SK-N-DZ (cell line): ENCODE measurements at regions not wholly inside any gene's neighbourhood (a gene's known extent, or its start where the extent isn't known, plus 50 kb on each side); places are given as distances from the start of the nearest gene placed in this dataset.
"Not testable (repeated sequence)": the region's sequence is repeated elsewhere in the genome, so short reads cannot be mapped to it uniquely, and the experiment has no call there.

Experiments
- DNase-seq: peaks from one replicate; pipeline ENCODE4 v3.0.0-alpha.2; 2015; ENCODE audit warnings: low spot score

GRCh38 chr9:12232836-12233235 is 460.3 kb upstream of the TYRP1 start:
- no peak for DNase-seq

GRCh38 chr9:12253941-12254340 is 439.2 kb upstream of the TYRP1 start:
- no peak for DNase-seq

DNA sequence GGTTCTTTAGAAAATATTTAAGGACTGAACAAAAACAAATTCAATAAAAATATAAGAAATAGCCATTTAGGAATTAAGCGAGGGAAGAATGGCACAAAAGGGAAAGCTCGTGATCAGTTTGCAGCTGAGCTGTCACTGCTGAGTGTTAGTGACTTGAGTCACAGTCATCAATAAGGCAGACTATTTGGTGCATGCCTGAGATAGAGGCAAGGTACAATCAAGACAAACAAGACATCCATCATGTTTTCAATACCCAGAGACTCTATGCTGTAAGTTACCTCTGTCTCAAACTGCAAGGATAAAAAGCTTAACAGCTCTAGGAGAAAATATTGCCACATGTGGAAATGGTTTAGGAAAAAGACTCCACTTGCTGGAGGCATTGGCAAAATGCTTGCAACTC is 426.4 kb upstream of the TYRP1 start:
- no peak for DNase-seq

- no peak for DNase-seq
These were observed 421.7 kb upstream of the TYRP1 start for GRCh38 chr9:12271421-12271891.

DNA sequence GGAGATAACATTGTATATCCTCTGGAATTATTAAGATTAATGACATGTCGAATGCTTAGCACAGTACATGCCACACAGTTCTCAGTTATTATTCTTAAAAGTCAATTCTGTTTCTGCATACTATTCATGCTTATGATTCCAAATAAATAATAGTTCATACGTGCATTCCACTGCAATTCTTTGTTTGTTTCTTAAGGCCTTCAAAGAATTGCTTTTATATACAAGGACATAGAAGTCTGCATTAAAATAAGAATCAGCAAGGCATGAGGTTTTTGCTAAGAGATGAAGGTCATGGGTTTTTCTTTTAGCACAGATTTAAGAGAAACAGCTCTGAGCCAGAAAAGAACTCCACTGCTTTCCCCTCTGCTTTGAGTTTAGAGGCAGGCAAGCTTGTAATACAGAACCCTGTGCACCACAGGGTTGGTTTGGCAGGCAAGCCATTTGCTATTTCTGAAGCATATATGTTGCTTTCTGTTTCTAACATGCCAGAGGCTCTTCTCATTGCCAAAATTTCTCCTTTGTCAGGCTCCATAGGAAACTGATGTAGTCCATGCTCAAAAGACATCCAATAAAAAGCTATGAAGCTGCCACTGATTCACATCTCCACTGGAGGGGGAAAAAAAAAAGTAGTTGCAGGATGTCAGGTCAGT is 420.6 kb upstream of the TYRP1 start:
- DNase-seq, result no peak

- no peak for DNase-seq
These were observed 418.6 kb upstream of the TYRP1 start for GRCh38 chr9:12274577-12274976.

- no peak for DNase-seq
These were observed 416.7 kb upstream of the TYRP1 start for GRCh38 chr9:12276505-12276904.

- no peak for DNase-seq
These were observed 403.5 kb upstream of the TYRP1 start for GRCh38 chr9:12289711-12290110.

GRCh38 chr9:12290166-12290869 is 402.9 kb upstream of the TYRP1 start:
- no peak for DNase-seq

GRCh38 chr9:12305211-12305610 is 388.0 kb upstream of the TYRP1 start:
- DNase-seq, result no peak

- no peak for DNase-seq
These were observed 378.6 kb upstream of the TYRP1 start for GRCh38 chr9:12314589-12314988.

DNA sequence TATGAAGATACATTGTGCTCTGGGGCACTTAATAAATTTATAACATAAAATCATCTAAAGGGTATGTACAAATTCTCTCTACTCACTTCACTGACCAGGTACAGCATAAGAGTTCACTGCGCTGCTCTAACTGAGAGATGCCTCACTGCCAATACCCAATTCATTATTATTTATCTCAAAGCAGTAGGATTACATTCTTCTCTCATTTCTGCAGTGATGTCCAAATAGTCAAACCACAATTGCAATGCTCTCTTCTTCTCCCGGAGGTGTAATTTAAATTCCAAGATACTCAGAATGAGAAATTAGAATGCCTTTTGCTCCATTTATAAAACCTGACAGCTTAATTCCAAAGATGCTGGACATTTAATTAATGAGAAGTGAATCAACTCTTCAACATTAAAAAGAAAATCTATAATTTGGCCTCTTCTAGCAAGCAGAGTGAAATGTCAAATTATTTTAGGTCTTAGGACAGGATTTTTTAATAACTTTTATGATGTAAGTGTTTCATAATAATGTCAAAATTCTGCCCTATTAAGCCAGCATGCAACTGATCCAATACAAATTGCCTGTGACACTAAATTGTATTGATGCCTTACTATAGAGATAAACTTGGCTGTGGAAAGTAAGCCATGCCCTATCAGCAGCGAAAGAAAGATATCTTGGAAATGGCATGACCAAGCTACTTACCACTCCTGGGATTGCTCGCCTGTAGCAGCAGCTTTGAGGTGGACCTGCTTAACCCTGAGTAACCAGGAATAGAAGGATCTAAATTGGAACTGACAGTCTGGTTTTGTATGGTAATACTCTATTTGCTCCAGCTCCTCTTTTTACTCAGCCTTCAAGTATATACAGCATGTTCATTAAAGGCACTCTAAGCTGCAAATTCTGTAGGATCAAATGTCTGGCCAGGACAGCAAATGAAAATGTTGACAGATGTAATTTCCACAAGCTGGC is 374.2 kb upstream of the TYRP1 start:
- no peak for DNase-seq

GRCh38 chr9:12329623-12329985 is 363.6 kb upstream of the TYRP1 start:
- DNase-seq, result no peak

GRCh38 chr9:12333966-12334365 is 359.2 kb upstream of the TYRP1 start:
- DNase-seq, result not testable (repeated sequence)

- DNase-seq, result no peak
These were observed 342.4 kb upstream of the TYRP1 start for GRCh38 chr9:12350775-12351174.

DNA sequence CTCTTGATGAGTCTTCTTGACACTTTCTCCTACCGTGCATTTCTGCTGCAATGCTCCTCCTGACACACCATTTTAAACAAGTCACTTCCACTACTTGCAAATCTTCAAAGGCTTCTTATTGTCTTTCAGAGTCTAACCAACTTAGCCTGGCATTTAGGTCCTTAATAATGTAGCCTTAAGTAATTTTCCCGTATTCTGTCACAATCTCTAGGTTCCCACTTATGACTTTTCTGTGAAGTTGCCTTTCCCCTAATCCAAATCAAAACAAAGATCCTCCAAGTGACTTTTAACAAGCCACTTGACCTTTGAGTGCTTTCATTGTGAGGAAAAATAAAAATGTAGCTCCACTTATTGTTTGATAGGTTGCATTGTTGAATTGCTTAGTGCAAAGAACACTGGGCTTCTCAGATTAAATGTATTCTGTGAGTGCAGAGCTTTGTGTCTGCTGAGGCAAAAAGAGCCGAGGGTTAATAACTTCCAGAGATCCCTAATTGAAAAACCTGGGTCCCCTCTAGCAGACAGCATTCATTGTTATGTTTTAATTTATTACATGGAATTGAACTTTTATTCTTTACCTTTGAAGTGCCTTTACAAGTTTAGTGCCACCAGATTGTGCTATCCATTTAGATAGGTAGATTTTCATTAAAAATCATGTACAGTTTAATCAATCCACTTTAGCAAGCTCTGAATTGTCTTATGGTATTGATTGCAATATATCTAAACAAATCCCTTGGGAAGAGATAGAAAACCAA is 341.7 kb upstream of the TYRP1 start:
- DNase-seq, result no peak

DNA sequence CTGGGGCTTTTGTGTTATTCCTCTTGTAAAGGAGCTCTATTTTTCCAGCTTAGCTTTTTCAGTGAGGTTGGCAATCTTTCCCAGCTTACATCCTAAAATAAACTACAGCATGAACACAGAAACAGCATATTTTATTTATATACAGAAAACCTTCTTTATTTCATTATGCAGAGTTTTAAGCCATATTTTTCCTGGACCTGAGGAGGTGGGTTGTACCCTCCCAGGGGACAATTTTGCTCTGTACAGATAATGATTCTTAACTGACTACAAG is 341.2 kb upstream of the TYRP1 start:
- no peak for DNase-seq

- no peak for DNase-seq
These were observed 329.7 kb upstream of the TYRP1 start for GRCh38 chr9:12363439-12363838.

DNA sequence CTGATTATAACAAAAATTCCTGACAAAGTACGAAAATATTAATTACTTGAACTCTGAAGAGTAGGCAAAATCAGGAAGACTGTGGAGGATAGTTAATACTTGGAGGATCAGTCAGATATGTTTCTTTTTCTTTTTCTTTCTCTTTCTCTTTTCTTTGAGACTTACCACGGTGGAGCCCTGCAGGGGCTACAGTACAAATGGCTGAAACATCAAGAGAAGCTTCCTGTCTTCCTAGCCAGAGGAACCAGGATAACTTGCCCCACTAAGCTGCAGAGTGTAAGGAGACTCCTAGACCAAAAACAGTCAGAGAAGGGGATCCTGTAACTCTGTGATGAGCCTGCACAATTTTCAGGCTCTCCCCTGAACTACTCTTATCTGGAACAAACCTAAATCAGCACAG is 324.6 kb upstream of the TYRP1 start:
- DNase-seq, result no peak

DNA sequence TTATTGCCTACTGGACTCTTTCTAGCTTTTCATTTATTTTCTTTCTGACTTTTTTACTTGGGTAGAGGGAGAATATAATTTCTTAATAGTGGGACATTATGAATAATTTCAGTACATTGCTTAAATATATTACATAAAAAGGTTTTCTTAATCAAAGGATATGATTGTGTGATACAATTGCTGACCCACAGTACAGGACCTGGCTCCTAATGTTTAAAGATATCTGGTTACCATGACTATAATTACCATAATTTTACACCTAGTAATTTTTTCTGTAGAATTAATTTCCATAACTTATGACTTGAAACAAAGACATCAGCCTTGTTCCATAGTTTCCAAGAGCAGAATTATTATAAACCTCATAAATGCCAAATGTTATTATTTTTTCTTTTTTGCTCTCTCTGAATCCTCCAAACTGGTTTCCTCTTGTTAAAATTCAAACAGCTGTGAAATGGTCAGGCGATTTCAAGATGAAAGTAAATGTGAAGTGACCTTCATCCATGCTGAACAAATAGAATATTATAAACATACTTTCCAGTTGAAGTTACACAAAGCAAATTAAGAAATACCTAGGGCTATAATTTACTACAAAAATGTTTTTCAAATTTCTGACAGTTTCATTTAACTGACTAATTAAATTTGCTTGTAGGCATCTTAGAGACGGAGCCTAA is 301.2 kb upstream of the TYRP1 start:
- DNase-seq, result no peak

GRCh38 chr9:12394105-12394504 is 299.1 kb upstream of the TYRP1 start:
- DNase-seq, result no peak
